Iris pigment epithelial cell (primary cell): ENCODE measurements at regions not wholly inside any gene's neighbourhood (a gene's known extent, or its start where the extent isn't known, plus 50 kb on each side); places are given as distances from the start of the nearest gene placed in this dataset.
A peak's percentile ranks its signal among the peaks of the same experiment; 100 is the strongest.

Experiments
- DNase-seq: peaks from one replicate; pipeline ENCODE4 v3.0.0-alpha.2; 2011; ENCODE audit warnings: low read depth

GRCh38 chr20:50242548-50242862, 51.9 kb downstream of the CEBPB start:
- DNase-seq, result no peak

GRCh38 chr20:50242863-50243609, 52.4 kb downstream of the CEBPB start:
- no peak for DNase-seq

GRCh38 chr20:50243610-50244351, 53.2 kb downstream of the CEBPB start:
- no peak for DNase-seq

GRCh38 chr20:50244352-50245149, 53.9 kb downstream of the CEBPB start:
- DNase-seq, result no peak

- peak; percentile 68 for DNase-seq
These were observed 55.1 kb downstream of the CEBPB start for GRCh38 chr20:50245498-50246366.

- no peak for DNase-seq
These were observed 56.0 kb downstream of the CEBPB start for GRCh38 chr20:50246367-50247195.

GRCh38 chr20:50247196-50248094, 56.8 kb downstream of the CEBPB start:
- no peak for DNase-seq

- peak; percentile 58 for DNase-seq
These were observed 57.5 kb downstream of the CEBPB start for GRCh38 chr20:50248104-50248641.

- no peak for DNase-seq
These were observed 59.1 kb downstream of the CEBPB start for GRCh38 chr20:50249447-50250388.

- DNase-seq, result no peak
These were observed 60.2 kb downstream of the CEBPB start for GRCh38 chr20:50250679-50251382.

- no peak for DNase-seq
These were observed 60.7 kb downstream of the CEBPB start for GRCh38 chr20:50251383-50251748.

- DNase-seq, result peak; percentile 45
These were observed 61.4 kb downstream of the CEBPB start for GRCh38 chr20:50251992-50252511.

GRCh38 chr20:50252701-50253100, 62.1 kb downstream of the CEBPB start:
- no peak for DNase-seq

GRCh38 chr20:50253101-50253500, 62.5 kb downstream of the CEBPB start:
- no peak for DNase-seq

GRCh38 chr20:50254466-50255079, 63.9 kb downstream of the CEBPB start:
- DNase-seq, result no peak

GRCh38 chr20:50256577-50256976, 65.9 kb downstream of the CEBPB start:
- no peak for DNase-seq

- DNase-seq, result no peak
These were observed 67.2 kb downstream of the CEBPB start for GRCh38 chr20:50257860-50258259.
